GM10266 (cell line): ENCODE measurements at regions not wholly inside any gene's neighbourhood (a gene's known extent, or its start where the extent isn't known, plus 50 kb on each side); places are given as distances from the start of the nearest gene placed in this dataset.

Source experiments
- DNase-seq: peaks from one replicate; pipeline ENCODE4 v3.0.0; 2012; ENCODE audit errors: extremely low spot score
- TF ChIP-seq, protein P1 (sequence below): IDR thresholded peaks from 2 replicates; pipeline ENCODE4 v1.5.1; 2012; ENCODE audit warnings: mild to moderate bottlenecking, low read depth; ENCODE audit not compliant: control insufficient read depth, insufficient read depth; ENCODE audit errors: missing control alignments

GRCh38 chr5:14078716-14079115, 64.4 kb upstream of the TRIO start:
- TF ChIP-seq, protein P1, sequence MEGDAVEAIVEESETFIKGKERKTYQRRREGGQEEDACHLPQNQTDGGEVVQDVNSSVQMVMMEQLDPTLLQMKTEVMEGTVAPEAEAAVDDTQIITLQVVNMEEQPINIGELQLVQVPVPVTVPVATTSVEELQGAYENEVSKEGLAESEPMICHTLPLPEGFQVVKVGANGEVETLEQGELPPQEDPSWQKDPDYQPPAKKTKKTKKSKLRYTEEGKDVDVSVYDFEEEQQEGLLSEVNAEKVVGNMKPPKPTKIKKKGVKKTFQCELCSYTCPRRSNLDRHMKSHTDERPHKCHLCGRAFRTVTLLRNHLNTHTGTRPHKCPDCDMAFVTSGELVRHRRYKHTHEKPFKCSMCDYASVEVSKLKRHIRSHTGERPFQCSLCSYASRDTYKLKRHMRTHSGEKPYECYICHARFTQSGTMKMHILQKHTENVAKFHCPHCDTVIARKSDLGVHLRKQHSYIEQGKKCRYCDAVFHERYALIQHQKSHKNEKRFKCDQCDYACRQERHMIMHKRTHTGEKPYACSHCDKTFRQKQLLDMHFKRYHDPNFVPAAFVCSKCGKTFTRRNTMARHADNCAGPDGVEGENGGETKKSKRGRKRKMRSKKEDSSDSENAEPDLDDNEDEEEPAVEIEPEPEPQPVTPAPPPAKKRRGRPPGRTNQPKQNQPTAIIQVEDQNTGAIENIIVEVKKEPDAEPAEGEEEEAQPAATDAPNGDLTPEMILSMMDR: no peak
- DNase-seq: no peak

DNA sequence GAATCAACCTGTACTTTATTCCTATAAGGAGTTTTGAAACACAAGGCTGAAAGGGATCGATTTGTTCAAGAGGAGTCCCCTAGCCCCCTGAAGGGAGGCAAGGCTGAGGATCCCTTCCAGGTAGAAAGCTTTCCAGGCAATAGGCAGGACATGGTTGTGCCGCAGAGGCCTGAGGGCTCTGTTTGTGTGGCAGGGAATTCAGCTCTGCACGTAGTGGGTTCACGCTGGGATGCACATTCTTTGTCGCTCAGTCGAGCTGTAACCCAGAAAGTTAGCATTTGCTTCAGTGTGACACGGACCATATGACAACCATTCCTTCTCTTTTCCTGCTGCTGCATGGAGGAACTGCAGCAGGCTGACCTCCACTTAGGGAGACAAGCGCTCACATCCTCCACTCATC, 65.6 kb upstream of the TRIO start:
- no peak for DNase-seq
- TF ChIP-seq, protein P1: no peak

- DNase-seq: no peak
- TF ChIP-seq, protein P1: no peak
These were observed 66.6 kb upstream of the TRIO start for GRCh38 chr5:14076561-14076960.

DNA sequence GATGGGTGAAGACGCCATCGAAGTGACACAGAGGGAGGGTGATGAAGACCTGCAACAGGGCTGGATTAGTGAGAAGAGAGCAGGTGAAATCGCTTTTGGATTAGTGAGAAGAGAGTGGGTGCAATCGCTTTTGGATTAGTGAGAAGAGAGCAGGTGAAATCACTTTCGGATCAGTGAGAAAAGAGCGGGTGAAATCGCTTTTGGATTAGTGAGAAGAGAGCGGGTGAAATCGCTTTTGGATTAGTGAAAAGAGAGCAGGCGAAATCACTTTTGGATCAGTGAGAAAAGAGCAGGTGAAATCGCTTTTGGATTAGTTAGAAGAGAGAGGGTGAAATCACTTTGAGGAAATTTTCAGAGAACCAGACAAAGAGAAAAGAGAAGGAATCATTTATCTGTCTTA, 67.2 kb upstream of the TRIO start:
- no peak for DNase-seq
- TF ChIP-seq, protein P1: no peak

GRCh38 chr5:14071433-14071832, 71.7 kb upstream of the TRIO start:
- no peak for DNase-seq
- TF ChIP-seq, protein P1: no peak

- DNase-seq: no peak
- TF ChIP-seq, protein P1: no peak
These were observed 74.1 kb upstream of the TRIO start for GRCh38 chr5:14069021-14069420.

DNA sequence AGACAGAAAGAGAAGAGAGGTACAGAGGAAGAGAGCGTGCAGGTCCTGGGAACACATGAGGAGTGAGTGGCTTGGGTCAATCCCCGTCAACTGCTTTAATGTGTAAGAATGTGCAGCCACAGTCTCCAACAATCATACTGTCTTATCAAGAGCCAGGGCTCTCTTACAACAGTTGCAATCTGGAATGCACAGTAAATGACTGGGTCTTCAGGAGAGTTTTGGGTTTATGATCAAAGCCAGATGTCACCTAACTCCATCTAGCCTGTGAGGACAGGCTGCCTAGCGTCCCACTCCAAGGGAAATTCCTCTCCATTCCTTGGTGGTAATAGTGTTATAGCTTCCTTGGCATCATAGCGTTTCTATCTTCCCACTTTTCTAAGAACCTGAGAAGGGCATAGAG, 75.0 kb upstream of the TRIO start:
- no peak for DNase-seq
- TF ChIP-seq, protein P1: no peak
